HG03457 (cell line): ENCODE measurements at regions not wholly inside any gene's neighbourhood (a gene's known extent, or its start where the extent isn't known, plus 50 kb on each side); places are given as distances from the start of the nearest gene placed in this dataset.
"Not testable (repeated sequence)": the region's sequence is repeated elsewhere in the genome, so short reads cannot be mapped to it uniquely, and the experiment has no call there.

Source experiments
- ATAC-seq: cut with Tn5 transposase; IDR thresholded peaks from one replicate; pipeline ENCODE4 v1.9.1; 2021; ENCODE audit warnings: moderate number of reproducible peaks; ENCODE audit not compliant: unreplicated experiment

GRCh38 chr2:40043641-40044040 is 264.6 kb upstream of the THUMPD2 start:
- no peak for ATAC-seq

GRCh38 chr2:40043191-40043590 is 264.1 kb upstream of the THUMPD2 start:
- no peak for ATAC-seq

- ATAC-seq, result no peak
These were observed 262.6 kb upstream of the THUMPD2 start for GRCh38 chr2:40041422-40042382.

DNA sequence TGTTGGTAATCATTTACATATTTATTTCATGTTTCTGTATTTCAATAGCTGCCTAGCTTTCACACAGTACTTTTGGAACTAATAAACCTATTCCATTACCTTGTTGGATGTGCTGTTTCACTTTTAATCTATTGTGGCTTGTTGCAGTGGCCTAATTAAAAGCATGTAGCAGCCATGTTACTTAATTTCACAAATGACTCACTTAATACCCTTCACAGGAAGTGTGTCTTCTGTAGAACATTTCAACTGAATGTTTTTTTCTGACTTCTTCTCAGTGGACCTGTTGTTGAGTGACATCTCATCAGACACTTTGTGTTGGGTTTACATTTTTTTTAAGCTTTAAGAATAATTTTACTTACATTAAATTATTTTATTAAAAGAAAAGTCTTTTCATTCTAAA is 260.5 kb upstream of the THUMPD2 start:
- ATAC-seq, result no peak

DNA sequence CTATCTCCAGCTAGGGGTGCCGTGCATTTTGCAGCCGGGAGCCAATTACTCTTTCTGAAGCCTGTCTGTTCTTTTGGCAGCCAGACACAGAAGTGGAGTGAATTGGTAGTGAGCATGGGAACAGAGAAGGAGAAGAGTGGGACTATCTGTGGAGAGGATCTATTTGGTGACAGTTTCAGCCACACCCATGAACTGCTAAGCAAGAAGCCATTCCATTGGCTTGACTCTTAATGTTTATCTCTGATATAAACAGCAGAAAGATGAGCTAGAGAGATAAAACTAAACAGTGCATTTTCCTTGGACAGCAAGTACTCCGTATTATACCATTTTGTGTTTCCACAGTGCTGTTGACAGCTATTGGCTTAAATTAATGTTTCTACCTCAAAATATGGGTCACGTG is 259.6 kb upstream of the THUMPD2 start:
- no peak for ATAC-seq

DNA sequence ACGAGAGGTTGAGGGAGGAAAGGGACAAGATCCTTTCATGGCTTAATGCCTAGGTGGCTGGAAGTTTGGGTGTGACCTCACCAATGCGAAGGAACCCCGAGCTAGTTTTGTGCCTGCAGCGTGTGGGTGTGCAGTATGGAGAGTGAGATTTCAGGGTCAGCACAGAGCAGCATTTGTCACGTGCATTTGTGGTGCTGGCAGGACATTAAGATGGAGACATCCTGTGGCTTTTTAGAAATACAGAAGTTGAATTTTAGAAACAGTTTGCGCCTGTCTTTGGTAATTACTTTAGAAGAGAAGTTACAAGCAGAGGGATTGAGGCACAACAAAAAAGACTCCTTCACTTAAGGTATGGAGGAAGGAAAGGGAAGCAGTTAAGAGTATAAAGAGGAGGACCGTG is 258.2 kb upstream of the THUMPD2 start:
- no peak for ATAC-seq

DNA sequence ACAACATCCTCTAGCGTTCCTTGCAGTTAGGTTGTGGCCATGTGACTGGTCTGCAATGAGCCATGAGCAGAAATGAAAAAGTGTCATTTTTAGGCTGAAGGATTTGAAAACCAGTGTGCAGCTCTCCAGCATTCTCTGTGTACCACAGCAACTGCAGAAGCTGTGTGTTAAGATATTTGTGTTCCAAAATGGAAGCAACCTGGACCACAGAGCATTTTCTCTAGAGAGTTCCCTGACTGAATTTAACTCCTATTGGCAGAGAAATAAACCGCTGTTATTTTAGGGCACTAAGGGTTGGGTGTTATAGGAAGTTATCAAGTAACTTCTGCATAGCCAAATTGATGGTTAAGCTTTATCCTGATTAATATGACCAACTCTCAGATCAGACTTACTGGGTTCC is 257.2 kb upstream of the THUMPD2 start:
- no peak for ATAC-seq

DNA sequence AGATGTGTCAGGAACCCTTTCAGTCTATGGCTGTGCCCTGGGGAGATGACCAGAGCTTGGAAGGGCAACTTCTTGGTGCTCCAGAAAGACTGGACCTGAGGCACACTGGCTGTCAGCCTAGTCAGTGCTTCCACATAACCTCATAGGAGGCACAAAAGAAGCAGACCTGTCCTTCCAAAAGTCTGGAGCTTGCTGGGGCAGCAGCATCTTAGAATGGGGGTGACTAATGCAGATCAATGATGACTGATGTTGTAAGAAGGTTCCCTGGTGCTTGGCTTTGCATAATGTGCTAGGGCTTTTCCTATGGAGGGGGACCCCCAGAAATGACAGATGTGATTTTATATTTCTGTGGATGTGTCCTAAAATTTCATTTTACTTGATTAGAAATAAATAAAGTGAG is 255.7 kb upstream of the THUMPD2 start:
- ATAC-seq, result no peak

GRCh38 chr2:40034198-40034597 is 255.1 kb upstream of the THUMPD2 start:
- no peak for ATAC-seq

DNA sequence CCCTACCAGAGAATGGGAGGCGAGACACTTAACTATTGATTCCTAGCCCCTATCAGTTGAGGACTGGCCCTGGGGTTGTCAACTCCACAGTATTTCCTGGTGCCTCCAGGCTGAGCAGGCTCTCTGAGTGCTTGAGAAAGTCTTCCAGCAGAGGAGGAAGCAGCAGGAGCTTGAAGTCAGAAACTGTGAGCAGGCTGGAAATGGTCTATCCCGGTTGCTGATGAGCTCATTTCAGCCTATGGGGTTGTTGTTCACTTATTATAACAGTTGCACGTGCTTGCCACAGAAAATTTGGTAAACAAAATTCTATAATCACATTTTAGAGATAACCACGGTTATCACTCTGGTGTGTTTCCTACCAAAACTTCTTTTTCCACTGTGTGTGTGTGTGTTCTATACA is 254.7 kb upstream of the THUMPD2 start:
- no peak for ATAC-seq

- ATAC-seq, result no peak
These were observed 253.7 kb upstream of the THUMPD2 start for GRCh38 chr2:40032650-40033319.

GRCh38 chr2:40030456-40030975 is 251.5 kb upstream of the THUMPD2 start:
- ATAC-seq, result no peak

GRCh38 chr2:40028792-40029488 is 249.9 kb upstream of the THUMPD2 start:
- peak; percentile 64 for ATAC-seq

DNA sequence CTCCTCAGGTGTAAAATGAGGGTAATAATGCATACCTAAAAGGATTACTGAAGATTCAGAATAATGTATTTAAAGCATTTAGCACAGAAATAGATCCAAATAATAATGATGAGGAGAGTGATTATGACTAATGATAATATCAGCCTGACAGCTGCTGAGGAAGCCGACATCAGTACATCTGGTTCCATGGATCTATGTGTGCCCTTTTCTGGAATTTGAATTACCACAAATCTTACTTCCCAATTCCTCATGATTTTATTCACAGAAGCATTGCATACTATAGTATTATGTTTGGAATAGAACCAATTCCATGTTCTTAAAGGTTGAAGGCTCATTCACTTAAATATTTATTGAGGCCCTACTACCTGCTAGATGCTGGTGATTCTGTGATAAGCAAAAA is 248.9 kb upstream of the THUMPD2 start:
- no peak for ATAC-seq

DNA sequence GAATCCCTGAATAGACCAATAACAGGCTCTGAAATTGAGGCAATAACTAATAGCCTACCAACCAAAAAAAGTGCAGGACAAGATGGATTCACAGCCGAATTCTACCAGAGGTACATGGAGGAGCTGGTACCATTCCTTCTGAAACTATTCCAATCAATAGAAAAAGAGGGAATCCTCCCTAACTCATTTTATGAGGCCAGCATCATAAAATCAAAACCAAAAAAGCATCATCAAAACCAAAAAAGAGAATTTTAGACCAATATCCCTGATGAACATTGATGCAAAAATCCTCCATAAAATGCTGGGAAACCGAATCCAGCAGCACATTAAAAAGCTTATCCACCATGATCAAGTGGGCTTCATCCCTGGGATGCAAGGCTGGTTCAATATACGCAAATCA is 246.2 kb upstream of the THUMPD2 start:
- not testable (repeated sequence) for ATAC-seq

DNA sequence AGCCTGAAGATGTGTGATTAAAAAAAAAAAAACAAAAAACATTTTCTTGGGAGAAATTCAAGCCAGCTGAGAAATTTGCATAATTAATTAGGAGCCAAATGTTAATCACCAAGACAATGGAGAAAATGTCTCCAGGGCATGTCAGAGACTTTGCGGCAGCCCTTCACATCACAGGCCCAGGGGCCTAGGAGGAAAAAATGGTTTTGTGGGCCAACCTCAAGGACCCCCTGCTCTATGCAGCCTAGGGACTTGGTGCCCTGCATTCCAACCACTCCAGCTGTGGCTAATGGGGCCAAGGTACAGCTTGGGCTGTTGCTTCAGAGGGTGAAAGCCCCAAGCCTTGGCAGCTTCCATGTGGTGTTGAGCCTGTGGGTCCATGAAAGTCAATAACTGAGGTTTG is 241.9 kb upstream of the THUMPD2 start:
- ATAC-seq, result no peak

GRCh38 chr2:40016151-40016885 is 237.3 kb upstream of the THUMPD2 start:
- no peak for ATAC-seq

DNA sequence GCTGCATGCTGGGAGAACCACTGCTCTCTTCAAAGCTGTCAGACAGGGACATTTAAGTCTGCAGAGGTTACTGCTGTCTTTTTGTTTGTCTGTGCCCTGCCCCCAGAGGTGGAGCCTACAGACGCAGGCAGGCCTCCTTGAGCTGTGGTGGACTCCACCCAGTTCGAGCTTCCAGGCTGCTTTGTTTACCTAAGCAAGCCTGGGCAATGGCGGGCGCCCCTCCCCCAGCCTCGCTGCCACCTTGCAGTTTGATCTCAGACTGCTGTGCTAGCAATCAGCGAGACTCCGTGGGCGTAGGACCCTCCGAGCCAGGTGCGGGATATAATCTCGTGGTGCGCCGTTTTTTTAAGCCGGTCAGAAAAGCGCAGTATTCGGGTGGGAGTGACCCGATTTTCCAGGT is 234.9 kb upstream of the THUMPD2 start:
- not testable (repeated sequence) for ATAC-seq

DNA sequence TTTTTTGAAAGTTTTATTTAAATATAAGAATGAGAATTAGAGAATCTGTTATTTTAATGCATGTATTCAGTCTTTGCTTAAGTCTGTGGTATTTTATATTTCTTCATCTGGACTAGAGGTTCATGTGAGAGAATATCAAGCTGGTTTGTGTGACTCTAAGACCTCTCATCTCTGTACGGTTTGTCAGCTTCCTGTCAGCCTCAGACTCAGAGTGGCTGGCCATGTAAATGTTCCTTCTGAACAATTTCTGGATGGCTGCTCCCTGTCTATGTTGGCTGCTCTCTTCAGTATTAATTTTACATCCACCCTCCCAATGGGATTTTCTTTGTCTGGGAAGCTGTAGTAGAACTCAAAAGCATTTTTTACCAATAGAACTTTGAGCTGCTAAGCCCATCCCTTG is 225.3 kb upstream of the THUMPD2 start:
- no peak for ATAC-seq

DNA sequence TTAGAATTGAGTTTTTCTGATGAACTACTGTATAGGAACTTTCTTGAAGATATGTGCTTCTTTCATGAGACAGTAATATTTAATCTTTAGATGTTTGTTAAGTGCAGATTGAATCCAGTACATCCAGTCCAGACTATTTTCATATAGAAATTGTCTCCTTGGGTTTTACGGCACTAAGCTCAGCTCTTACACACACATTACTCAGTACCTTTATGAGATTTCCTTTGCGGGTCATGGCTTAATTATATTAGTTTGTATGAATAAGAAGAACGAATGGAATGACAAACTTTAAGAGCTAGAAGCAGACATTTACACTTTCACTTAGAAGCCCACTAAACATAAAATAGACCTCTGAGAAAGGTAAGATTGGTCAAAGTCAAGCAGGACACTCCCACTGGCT is 223.3 kb upstream of the THUMPD2 start:
- no peak for ATAC-seq

DNA sequence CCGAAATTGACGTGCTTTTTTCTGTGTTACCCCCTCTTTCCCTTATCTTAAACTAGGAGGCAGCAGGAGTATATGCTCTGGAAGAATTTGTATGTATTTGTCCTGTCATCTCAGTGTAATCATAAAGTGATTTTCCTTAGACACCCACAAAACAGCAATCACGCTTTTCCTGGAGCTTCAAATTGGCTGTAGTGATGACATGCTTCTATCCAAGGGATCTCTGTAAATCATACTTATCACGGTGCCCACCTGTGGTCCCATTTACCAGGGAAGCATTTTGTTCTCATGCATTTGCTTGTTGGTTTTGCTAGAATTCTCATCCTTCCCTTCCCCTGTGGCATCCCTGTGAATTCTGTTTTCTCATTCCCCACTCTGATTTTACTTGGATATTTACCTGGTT is 220.8 kb upstream of the THUMPD2 start:
- no peak for ATAC-seq
